NCI-H526 treated with DMSO at 0.1 percent for 48 hours (cell line): ENCODE measurements at regions not wholly inside any gene's neighbourhood (a gene's known extent, or its start where the extent isn't known, plus 50 kb on each side); places are given as distances from the start of the nearest gene placed in this dataset.

Experiments used
- DNase-seq: peaks from one replicate; lab custom pipeline; 2025; lab: John Stamatoyannopoulos, UW

GRCh38 chr5:72046106-72046505 lies 61.2 kb upstream of the MAP1B start:
- no peak for DNase-seq

DNA sequence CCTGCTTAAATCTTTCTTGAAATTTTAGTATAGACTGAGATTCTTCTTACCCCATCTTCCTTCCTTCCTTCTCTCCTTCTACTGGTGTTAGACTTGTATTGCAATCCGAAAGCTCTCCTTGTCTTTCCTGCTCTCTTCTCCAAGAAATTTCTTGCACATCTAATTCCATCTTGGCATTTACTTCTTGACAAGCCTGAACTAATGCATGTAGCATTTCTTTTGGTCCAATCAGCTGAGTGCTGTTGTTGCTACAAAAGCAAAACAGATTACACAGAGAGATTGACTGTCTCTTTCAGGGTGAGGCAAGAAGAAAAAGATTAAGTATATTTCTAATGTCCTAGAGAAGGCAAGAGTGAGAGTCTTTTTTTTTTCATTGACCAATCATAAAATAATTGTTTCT lies 51.6 kb upstream of the MAP1B start:
- no peak for DNase-seq
